ENCODE measurements at regions not wholly inside any gene's neighbourhood (a gene's known extent, or its start where the extent isn't known, plus 50 kb on each side); places are given as distances from the start of the nearest gene placed in this dataset.
"Not testable (repeated sequence)": the region's sequence is repeated elsewhere in the genome, so short reads cannot be mapped to it uniquely, and the experiment has no call there.

- DNase-seq = no peak
These were observed 49.9 kb upstream of the GAS1 start for GRCh38 chr9:86997156-86997555.

- no peak for DNase-seq
These were observed 50.6 kb upstream of the GAS1 start for GRCh38 chr9:86997951-86998350.

DNA sequence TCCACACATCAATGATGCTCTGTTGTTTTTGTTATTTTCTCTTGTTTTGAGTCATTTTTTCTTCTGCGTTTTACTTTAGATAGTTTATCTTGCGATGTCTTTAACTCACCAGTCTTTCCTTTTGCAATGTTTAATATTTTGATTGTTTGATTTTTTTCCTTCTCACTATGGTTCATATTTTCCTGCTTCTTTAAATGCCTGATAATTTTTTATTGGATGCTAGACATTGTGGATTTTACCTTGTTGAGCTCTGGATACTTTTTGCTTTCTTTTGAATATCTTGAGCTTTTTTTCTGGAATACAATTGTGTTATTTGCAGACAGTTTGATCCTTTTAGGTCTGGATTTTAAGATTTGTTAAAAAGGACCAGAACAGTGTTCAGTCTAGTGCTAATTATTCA is 55.2 kb upstream of the GAS1 start:
- DNase-seq = no peak

DNA sequence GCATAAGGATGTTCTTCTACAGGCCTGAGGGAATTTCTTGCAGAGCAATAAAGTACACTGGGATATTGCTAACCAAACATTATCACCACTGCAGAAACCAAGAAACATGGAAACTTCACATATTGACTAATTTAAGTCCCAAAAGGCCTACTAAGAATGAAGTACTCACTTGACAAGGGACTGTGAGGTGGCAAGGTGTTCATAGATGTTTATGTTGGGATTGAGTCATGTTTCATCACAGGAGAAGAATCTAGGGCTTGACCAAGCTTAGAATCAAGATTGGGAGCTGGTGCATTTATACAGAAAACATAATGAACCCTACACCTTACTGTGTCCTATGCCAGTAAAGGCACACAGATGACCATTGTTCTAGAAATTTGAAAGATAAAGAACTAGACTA is 56.7 kb upstream of the GAS1 start:
- no peak for DNase-seq

GRCh38 chr9:87006956-87007355 is 59.6 kb upstream of the GAS1 start:
- no peak for DNase-seq

GRCh38 chr9:87007711-87008366 is 60.5 kb upstream of the GAS1 start:
- no peak for DNase-seq

- no peak for DNase-seq
These were observed 61.4 kb upstream of the GAS1 start for GRCh38 chr9:87008667-87009066.

DNA sequence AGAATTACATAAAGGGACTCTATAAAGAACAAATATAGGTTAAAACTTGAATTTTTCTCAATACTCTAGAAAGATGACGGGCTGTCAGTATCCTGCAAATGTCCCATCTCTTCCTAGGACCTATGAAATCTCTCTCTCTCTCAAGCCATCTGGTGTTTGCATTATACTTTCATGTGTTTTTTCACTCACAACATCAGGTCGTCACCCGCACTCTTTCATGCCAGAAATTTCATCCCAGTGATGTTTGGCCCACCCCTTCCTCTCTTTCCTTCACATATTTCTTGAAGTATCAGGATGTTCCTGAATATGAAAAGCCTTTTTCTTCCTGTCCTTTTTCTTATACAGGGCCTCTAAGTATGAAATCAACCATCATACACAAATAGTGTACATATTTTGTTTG is 63.3 kb upstream of the GAS1 start:
- DNase-seq = no peak

DNA sequence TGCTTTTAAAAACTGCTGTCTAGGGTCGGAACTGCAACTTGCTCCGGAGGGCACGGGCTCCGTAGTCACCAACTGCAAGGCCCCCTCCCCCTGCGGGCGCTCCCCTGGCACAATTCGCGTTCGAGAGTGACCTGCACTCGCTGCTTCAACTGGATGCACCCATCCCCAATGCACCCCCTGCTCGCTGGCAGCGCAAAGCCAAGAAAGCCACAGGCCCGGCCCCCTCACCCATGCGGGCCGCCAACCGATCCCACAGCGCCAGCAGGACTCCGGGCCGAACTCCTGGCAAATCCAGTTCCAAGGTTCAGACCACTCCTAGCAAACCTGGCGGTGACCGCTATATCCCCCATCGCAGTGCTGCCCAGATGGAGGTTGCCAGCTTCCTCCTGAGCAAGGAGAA is 64.2 kb upstream of the GAS1 start:
- DNase-seq = no peak

DNA sequence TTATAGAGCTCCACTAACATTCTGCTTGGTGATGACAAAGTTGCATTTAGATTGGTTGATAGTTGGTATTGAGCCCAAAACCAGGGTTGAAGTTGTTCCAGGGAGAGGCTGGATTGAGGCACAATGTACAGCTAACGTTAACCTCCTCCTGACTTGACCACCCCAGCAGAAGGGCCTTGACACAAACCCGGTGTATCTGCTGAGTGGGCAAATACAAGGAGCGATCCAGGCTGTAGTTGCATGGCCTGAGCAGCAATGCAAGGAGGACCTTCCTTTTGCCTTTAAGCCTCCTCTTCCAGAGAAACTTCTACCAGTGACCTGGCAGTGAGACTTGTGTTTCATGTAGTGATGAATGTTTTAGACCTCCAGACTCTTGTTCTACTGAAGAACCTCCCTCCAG is 66.2 kb upstream of the GAS1 start:
- no peak for DNase-seq

DNA sequence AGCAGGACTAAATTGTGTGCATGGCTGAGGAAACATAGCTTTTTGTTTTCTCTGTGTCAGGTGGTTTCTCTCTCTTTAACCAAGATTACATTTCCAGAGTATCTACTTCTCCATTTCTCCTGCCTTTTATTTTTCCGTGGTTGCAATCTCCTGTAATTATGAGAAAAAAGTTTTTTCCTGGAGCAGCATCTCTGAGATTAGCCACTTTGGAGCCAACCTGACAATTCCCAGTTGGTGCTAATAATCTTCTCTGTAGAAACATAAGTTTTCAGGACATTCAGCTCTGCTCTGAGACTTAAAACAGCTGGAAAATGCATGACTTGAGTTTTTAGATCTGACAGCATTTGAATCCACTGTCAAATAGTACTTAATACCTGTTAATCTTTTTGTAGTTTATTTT is 67.1 kb upstream of the GAS1 start:
- no peak for DNase-seq

- DNase-seq = no peak
These were observed 69.4 kb upstream of the GAS1 start for GRCh38 chr9:87016681-87017080.

GRCh38 chr9:87020169-87020950 is 73.1 kb upstream of the GAS1 start:
- no peak for DNase-seq

DNA sequence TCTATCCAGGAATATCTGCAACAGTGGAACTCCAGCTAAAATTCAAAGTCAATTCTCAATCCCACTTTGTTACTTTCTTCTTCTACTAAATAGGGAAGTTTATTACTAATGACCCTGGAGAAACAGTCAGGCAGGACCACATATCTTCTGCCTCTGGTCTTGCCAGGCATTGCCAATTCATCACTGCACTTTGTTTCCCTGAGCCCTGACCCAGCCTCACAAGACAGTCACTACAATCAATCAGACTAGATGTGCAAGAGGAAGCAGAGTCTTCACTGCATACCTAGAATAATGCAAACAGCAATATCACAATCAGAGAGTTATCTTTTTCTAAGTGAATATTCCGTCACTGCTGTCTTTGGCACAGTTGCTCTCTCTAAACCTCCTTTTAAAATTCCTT is 74.9 kb upstream of the GAS1 start:
- no peak for DNase-seq

DNA sequence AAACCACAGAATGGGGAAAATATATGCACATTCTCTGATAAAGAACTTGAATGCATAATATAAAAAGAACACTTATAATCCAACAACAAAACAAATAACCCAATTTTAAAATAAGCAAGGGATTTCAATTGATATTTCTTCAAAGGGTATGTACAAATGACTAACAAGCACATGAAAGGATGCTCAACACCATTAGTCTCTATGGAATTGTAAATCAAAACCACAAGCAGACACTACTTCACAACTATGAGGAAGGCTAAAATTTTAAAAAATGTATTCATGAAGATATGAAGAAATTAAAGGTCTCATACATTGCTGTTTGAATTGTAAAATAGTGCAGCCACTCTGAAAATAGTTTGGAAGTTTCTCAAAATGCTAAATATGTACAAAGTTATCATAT is 78.9 kb upstream of the GAS1 start:
- DNase-seq = no peak

DNA sequence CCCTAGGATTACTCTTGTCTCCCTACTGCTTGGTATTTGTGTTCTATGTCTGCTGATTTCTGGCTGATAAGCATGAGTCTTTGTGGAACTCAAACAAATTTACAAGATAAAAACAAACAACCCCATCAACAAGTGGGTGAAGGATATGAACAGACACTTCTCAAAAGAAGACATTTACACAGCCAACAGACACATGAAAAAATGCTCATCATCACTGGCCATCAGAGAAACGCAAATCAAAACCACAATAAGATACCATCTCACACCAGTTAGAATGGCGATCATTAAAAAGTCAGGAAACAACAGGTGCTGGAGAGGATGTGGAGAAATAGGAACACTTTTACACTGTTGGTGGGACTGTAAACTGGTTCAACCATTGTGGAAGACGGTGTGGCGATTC is 81.5 kb upstream of the GAS1 start:
- not testable (repeated sequence) for DNase-seq

DNA sequence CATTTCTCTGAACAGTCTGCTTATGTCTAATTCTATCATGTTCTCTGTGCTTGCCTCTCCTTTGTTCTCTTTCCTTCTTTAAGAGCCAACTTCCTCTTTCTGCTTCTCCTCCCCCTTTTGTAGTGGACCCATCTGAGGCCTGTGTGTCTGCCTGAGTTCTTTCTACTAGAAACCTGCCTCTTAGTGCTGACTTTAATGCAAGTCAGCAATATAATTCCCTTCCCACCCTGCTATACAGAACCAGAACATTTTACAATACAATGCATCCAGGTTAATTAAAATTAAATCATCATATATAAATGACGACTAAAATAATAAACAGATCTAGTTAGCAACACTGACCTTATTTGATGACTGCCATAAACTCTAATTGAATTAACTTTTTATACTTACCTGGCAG is 82.6 kb upstream of the GAS1 start:
- DNase-seq = no peak

GRCh38 chr9:87034841-87035240 is 87.5 kb upstream of the GAS1 start:
- no peak for DNase-seq

- DNase-seq = no peak
These were observed 88.6 kb upstream of the GAS1 start for GRCh38 chr9:87035879-87036278.

DNA sequence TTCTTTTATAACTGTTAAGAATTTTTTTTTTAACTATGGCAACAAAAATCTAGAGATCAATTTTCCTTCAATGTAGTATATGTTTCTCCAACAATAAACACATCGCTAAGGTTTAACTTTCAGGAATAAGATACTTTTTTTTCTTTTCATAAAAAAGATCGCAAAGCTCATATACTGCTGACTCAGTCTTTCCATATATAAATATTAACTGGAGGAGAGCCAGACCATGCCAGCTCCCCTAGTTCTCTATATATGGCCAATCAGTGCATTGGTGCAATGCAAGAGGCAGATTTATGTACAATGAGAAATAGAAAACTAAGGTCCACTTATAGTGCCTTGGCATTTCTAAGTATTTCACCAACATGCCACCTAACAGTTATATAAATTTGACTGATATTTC is 89.2 kb upstream of the GAS1 start:
- no peak for DNase-seq

- no peak for DNase-seq
These were observed 92.6 kb upstream of the GAS1 start for GRCh38 chr9:87039809-87040392.

GRCh38 chr9:87040410-87041009 is 93.2 kb upstream of the GAS1 start:
- no peak for DNase-seq

DNA sequence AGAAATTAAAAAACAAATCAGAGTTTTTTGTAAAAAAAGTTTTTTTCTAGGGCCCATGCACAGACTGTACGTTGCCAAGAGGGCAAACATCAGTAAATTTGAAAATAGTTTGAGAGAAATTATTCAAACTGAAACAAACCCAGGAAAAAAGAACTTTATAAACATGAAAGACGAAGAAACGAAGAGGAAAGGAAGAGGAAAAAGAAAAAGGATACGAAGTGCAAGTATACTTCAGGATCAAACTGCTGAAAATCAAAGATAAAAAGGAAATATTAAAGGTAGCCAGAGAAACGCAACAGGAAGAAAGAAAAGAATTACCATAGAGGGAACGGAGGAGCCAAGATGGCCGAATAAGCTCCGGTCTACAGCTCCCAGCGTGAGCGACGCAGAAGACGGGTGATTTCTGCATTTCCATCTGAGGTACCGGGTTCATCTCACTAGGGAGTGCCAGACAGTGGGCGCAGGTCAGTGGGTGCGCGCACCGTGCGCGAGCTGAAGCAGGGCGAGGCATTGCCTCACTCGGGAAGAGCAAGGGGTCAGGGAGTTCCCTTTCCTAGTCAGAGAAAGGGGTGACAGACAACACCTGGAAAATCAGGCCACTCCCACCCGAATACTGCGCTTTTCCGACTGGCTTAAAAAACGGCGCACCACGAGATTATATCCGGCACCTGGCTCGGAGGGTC is 94.4 kb upstream of the GAS1 start:
- DNase-seq = not testable (repeated sequence)

All from stimulated activated CD4-positive, alpha-beta T cell treated with anti-CD3 and anti-CD28 coated beads, Interleukin-15, amount 100 ng/mL, for 24 hours (primary cell).